IMR-90 (cell line): ENCODE measurements at regions not wholly inside any gene's neighbourhood (a gene's known extent, or its start where the extent isn't known, plus 50 kb on each side); places are given as distances from the start of the nearest gene placed in this dataset.

ENCODE experiments used
- ATAC-seq: fragments of 200-7000 bp; cut with Tn5 transposase; 2 replicates; pipeline ENCODE4 v1.9.1; 2020; ENCODE audit warnings: low read depth, mild to moderate bottlenecking, moderate library complexity
- BruUV-seq: library from RNA; stranded (reverse); fragments of 400-500 nt; replicated peaks from 2 replicates; lab custom pipeline; 2021; lab: Mats Ljungman, UMichigan
- CTCF ChIA-PET: fragments of 300-600 bp; formaldehyde crosslinking; extraction: SDS; loops from one replicate; lab custom pipeline; 2021; ENCODE audit warnings: antibody characterized with exemption; lab: Yijun Ruan, JAX
- POLR2A ChIA-PET: fragments of 300-600 bp; sonication (Branson Sonifier 250); formaldehyde crosslinking; loops from one replicate; lab custom pipeline; 2022; ENCODE audit warnings: antibody characterized with exemption; ENCODE audit not compliant: unreplicated experiment; lab: Charles Lee
- DNase-seq: peaks from one replicate; pipeline ENCODE4 v3.0.0; 2013
- H2AFZ ChIP-seq: replicated peaks from 2 replicates; pipeline ENCODE3; 2013; ENCODE audit warnings: low read length, mild to moderate bottlenecking; ENCODE audit not compliant: poor library complexity
- H2AK5ac ChIP-seq: 2 replicates; pipeline ENCODE4 v1.6.1; 2013; ENCODE audit warnings: low read depth, low read length, inconsistent platforms
- H2AK9ac ChIP-seq: replicated peaks from 2 replicates; pipeline ENCODE3; 2013; ENCODE audit warnings: mild to moderate bottlenecking, low read depth, low read length, moderate library complexity; ENCODE audit not compliant: poor library complexity
- H2BK120ac ChIP-seq: 2 replicates; pipeline ENCODE4 v1.6.1; 2013; ENCODE audit warnings: low read depth, low read length, inconsistent platforms
- H2BK15ac ChIP-seq: 3 replicates; pipeline ENCODE4 v1.6.1; 2013; ENCODE audit warnings: low read depth, low read length, inconsistent platforms
- H2BK20ac ChIP-seq: 2 replicates; pipeline ENCODE4 v1.6.1; 2013; ENCODE audit warnings: low read depth, mild to moderate bottlenecking, inconsistent platforms, low read length, moderate library complexity
- H2BK5ac ChIP-seq: 2 replicates; pipeline ENCODE4 v1.6.1; 2013; ENCODE audit warnings: mild to moderate bottlenecking, low read depth, low read length, inconsistent platforms; ENCODE audit not compliant: poor library complexity, severe bottlenecking
- H3K14ac ChIP-seq: replicated peaks from 2 replicates; pipeline ENCODE4 v1.6.1; 2013; ENCODE audit warnings: low read depth, low read length, inconsistent platforms
- H3K18ac ChIP-seq: 2 replicates; pipeline ENCODE4 v1.6.1; 2013; ENCODE audit warnings: low read depth, low read length, control low read depth
- H3K23ac ChIP-seq: 2 replicates; pipeline ENCODE4 v1.6.1; 2013; ENCODE audit warnings: low read depth, low read length, inconsistent platforms
- H3K27ac ChIP-seq: 2 replicates; pipeline ENCODE4 v1.5.1; 2013; ENCODE audit warnings: mild to moderate bottlenecking, control low read depth, low read length; ENCODE audit not compliant: insufficient read depth
- H3K27me3 ChIP-seq: 2 replicates; pipeline ENCODE4 v1.6.1; 2013; ENCODE audit warnings: low read length; ENCODE audit not compliant: control insufficient read depth, insufficient read depth
- H3K36me3 ChIP-seq: 2 replicates; pipeline ENCODE4 v1.6.1; 2013; ENCODE audit warnings: low read length, mixed read lengths; ENCODE audit not compliant: control insufficient read depth, insufficient read depth
- H3K4ac ChIP-seq: 2 replicates; pipeline ENCODE4 v1.6.1; 2013; ENCODE audit warnings: low read depth, low read length, inconsistent platforms
- H3K4me1 ChIP-seq: 2 replicates; pipeline ENCODE4 v1.6.1; 2013; ENCODE audit warnings: low read length, mixed read lengths; ENCODE audit not compliant: control insufficient read depth, insufficient read depth
- H3K4me2 ChIP-seq: 2 replicates; pipeline ENCODE4 v1.6.1; 2013; ENCODE audit warnings: low read depth, mild to moderate bottlenecking, control low read depth, low read length, moderate library complexity
- H3K4me3 ChIP-seq: 2 replicates; pipeline ENCODE4 v1.5.1; 2013; ENCODE audit warnings: low read depth, mild to moderate bottlenecking, control low read depth, low read length, moderate library complexity; ENCODE audit not compliant: insufficient read depth
- H3K56ac ChIP-seq: 2 replicates; pipeline ENCODE4 v1.6.1; 2013; ENCODE audit warnings: low read length, inconsistent platforms; ENCODE audit not compliant: insufficient read depth; ENCODE audit errors: extremely low read depth
- H3K79me1 ChIP-seq, 2 experiments: 2 replicates each; pipeline ENCODE4 v1.6.1; 2013; ENCODE audit warnings: low read length in 2 of 2, inconsistent platforms in 1 of 2, low read depth in 1 of 2
- H3K9ac ChIP-seq: 2 replicates; pipeline ENCODE4 v1.6.1; 2013; ENCODE audit warnings: low read depth, low read length, control low read depth
- H3K9me1 ChIP-seq: 2 replicates; pipeline ENCODE4 v1.6.1; 2013; ENCODE audit warnings: low read length, inconsistent platforms; ENCODE audit not compliant: insufficient read depth
- H3K9me3 ChIP-seq: 2 replicates; pipeline ENCODE4 v1.6.1; 2013; ENCODE audit warnings: low read length; ENCODE audit not compliant: control insufficient read depth, insufficient read depth
- H4K20me1 ChIP-seq: 2 replicates; pipeline ENCODE4 v1.6.1; 2013; ENCODE audit warnings: low read length, inconsistent platforms; ENCODE audit not compliant: insufficient read depth
- H4K5ac ChIP-seq: 2 replicates; pipeline ENCODE4 v1.6.1; 2013; ENCODE audit warnings: mild to moderate bottlenecking, low read depth, low read length, control low read depth
- H4K8ac ChIP-seq, 2 experiments: 2 replicates each; pipeline ENCODE4 v1.6.1; 2013; ENCODE audit warnings: low read depth in 2 of 2, low read length in 2 of 2, control low read depth in 1 of 2, inconsistent platforms in 1 of 2
- H4K91ac ChIP-seq: 2 replicates; pipeline ENCODE4 v1.6.1; 2013; ENCODE audit warnings: low read depth, low read length, inconsistent platforms; ENCODE audit not compliant: insufficient read depth
- CEBPB ChIP-seq: IDR thresholded peaks from 2 replicates; pipeline ENCODE4 v1.6.1; 2012; ENCODE audit warnings: low read depth, low read length, improper control_type of control experiment
- FOS ChIP-seq: fragments of 150-350 bp; IDR thresholded peaks from 2 replicates; pipeline ENCODE4 v1.6.1; 2016; ENCODE audit warnings: low read depth, low read length
- MAFK ChIP-seq: IDR thresholded peaks from 2 replicates; pipeline ENCODE4 v1.6.1; 2012; ENCODE audit warnings: low read depth, low read length, improper control_type of control experiment
- MXI1 ChIP-seq: IDR thresholded peaks from 2 replicates; pipeline ENCODE4 v1.6.1; 2012; ENCODE audit warnings: low read depth, mild to moderate bottlenecking, low read length, moderate library complexity, borderline replicate concordance
- RAD21 ChIP-seq: IDR thresholded peaks from 2 replicates; pipeline ENCODE4 v1.6.1; 2012; ENCODE audit warnings: low read length, improper control_type of control experiment
- RFX5 ChIP-seq: IDR thresholded peaks from 2 replicates; pipeline ENCODE4 v1.8.0; 2012; ENCODE audit warnings: low read depth, mild to moderate bottlenecking, low read length, moderate library complexity
- dilution Hi-C: fragments of 300-500 bp; cut with HindIII; formaldehyde crosslinking; loops from one replicate; pipeline ENCODE4 v1.14.3; 2018; ENCODE audit warnings: low sequenced_read_pairs; ENCODE audit not compliant: unreplicated experiment
- in situ Hi-C: fragments of 300-500 bp; cut with MboI; formaldehyde crosslinking; loops from 3 replicates; pipeline ENCODE4 v1.14.3; 2019; ENCODE audit warnings: low sequenced_read_pairs, inconsistent platforms, mixed read lengths
- intact Hi-C: fragments of 100-400 bp; cut with micrococcal nuclease; formaldehyde crosslinking; loops from 2 replicates; pipeline ENCODE4 v1.10.0; 2022
- TF ChIP-seq, protein P1 (sequence below): fragments of 150-350 bp; IDR thresholded peaks from 2 replicates; pipeline ENCODE4 v1.6.1; 2016; ENCODE audit warnings: low read depth, mild to moderate bottlenecking, low read length, moderate library complexity, borderline replicate concordance
- TF ChIP-seq, protein P2 (sequence below): fragments of 150-350 bp; IDR thresholded peaks from 2 replicates; pipeline ENCODE4 v1.6.1; 2017; ENCODE audit warnings: mild to moderate bottlenecking, antibody characterized with exemption, low read length, low read depth

DNA sequence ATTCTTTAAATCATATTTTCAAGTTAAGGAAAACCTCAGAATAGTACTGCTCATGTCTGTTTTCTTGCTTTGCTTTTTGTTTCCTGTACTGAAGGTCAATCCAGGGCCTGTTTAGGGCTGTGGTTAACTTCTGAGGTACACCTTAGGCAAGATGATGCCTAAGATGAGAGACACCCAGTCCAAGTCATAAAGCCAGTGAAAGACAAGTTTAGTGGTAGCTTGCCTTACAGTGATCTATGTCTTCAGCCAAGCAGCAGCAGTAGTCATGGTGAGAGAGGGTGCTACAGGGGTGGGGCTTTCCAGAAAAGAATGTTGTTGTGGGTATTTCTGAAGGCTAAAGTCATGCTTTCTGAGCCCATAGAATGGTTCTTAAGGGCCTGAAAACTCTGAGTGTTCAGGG, 173.7 kb downstream of the VSIG4 start:
- TF ChIP-seq, protein P1, sequence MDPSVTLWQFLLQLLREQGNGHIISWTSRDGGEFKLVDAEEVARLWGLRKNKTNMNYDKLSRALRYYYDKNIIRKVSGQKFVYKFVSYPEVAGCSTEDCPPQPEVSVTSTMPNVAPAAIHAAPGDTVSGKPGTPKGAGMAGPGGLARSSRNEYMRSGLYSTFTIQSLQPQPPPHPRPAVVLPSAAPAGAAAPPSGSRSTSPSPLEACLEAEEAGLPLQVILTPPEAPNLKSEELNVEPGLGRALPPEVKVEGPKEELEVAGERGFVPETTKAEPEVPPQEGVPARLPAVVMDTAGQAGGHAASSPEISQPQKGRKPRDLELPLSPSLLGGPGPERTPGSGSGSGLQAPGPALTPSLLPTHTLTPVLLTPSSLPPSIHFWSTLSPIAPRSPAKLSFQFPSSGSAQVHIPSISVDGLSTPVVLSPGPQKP, result no peak
- TF ChIP-seq RAD21, result no peak
- TF ChIP-seq CEBPB, result no peak
- TF ChIP-seq FOS, result no peak
- TF ChIP-seq MXI1, result no peak
- no peak for TF ChIP-seq MAFK
- TF ChIP-seq RFX5, result no peak
- TF ChIP-seq, protein P2, sequence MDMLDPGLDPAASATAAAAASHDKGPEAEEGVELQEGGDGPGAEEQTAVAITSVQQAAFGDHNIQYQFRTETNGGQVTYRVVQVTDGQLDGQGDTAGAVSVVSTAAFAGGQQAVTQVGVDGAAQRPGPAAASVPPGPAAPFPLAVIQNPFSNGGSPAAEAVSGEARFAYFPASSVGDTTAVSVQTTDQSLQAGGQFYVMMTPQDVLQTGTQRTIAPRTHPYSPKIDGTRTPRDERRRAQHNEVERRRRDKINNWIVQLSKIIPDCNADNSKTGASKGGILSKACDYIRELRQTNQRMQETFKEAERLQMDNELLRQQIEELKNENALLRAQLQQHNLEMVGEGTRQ, result no peak
- ChIA-PET POLR2A (no interaction called here), CTCF (no interaction called here)
- Histone ChIP-seq H3K4me1 (no peaks in the 10 kb centered on the region), H4K91ac (no peak overlapping the region), H3K27ac (no peak overlapping the region), H2AK9ac (no peak overlapping the region), H3K4ac (no peak overlapping the region), H3K9ac (no peak overlapping the region), H3K56ac (no peak overlapping the region), H3K18ac (no peak overlapping the region), H3K14ac (no peak overlapping the region), H4K5ac (no peak overlapping the region), H3K36me3 (no peaks in the 10 kb centered on the region), H4K8ac (no peak overlapping the region), H3K23ac (no peak overlapping the region), H3K27me3 (no peaks in the 10 kb centered on the region), H2AK5ac (no peak overlapping the region), H2AFZ (no peak overlapping the region), H2BK15ac (no peak overlapping the region), H3K79me1 (no peaks in the 10 kb centered on the region), H2BK120ac (no peak overlapping the region), H2BK5ac (no peak overlapping the region), H4K20me1 (no peaks in the 10 kb centered on the region), H3K9me3 (no peaks in the 10 kb centered on the region), H3K4me3 (no peak overlapping the region), H2BK20ac (no peak overlapping the region), H3K4me2 (no peak overlapping the region), H3K9me1 (no peaks in the 10 kb centered on the region)
- ATAC-seq (no peak), DNase-seq (no peak)
- intact Hi-C loops (no loop called here), dilution Hi-C loops (no loop called here), in situ Hi-C loops (no loop called here)
- BruUV-seq, result no TSS peak
